Sigmoid colon (tissue), 6 donors: ENCODE measurements at regions not wholly inside any gene's neighbourhood (a gene's known extent, or its start where the extent isn't known, plus 50 kb on each side); places are given as distances from the start of the nearest gene placed in this dataset.

Source experiments
- DNase-seq: peaks from one replicate; pipeline ENCODE4 v3.0.0-alpha.2; 2019
- H3K27ac ChIP-seq, 4 donors: fragments of 200-600 bp; sonication (generic); one replicate each; pipeline ENCODE4 v1.5.1; 2016 to 2019; ENCODE audit warnings: mild to moderate bottlenecking in 1 of 4
- H3K27me3 ChIP-seq, 3 donors: fragments of 200-600 bp; sonication (generic); one replicate each; pipeline ENCODE4 v1.5.1; 2019; ENCODE audit warnings: mild to moderate bottlenecking in 1 of 3
- H3K36me3 ChIP-seq, 4 donors: fragments of 200-600 bp; sonication (generic); one replicate each; pipeline ENCODE4 v1.5.1; 2016 to 2019
- H3K4me1 ChIP-seq, 4 donors: fragments of 200-600 bp; sonication (generic); one replicate each; pipeline ENCODE4 v1.5.1; 2017 to 2019
- H3K4me3 ChIP-seq, 4 donors: fragments of 200-600 bp; sonication (generic); one replicate each; pipeline ENCODE4 v1.5.1; 2017 to 2019; ENCODE audit warnings: mild to moderate bottlenecking in 2 of 4, moderate library complexity in 1 of 4
- H3K9me3 ChIP-seq, 4 donors: fragments of 200-600 bp in 3 of 4; sonication (generic) in 3 of 4; one replicate each; pipeline versions ENCODE4 v1.5.1 to v1.6.1; 2013 to 2019
- CTCF ChIP-seq, 4 experiments: fragments of 450-650 bp in 3 of 4; fragments of 200-600 bp in 1 of 4; IDR thresholded peaks; one replicate each; pipeline ENCODE4 v1.5.1; 2016 to 2019; ENCODE audit warnings: antibody characterized with exemption in 4 of 4, mild to moderate bottlenecking in 3 of 4, moderate library complexity in 2 of 4
- EP300 ChIP-seq, 4 donors: sonication (generic); formaldehyde crosslinking; IDR thresholded peaks; one replicate each; pipeline ENCODE4 v1.6.1; 2017; ENCODE audit warnings: antibody characterized with exemption in 4 of 4
- POLR2A ChIP-seq, 2 donors: fragments of 450-650 bp; IDR thresholded peaks; one replicate each; pipeline ENCODE4 v1.6.1; 2016; ENCODE audit warnings: antibody characterized with exemption in 2 of 2, mild to moderate bottlenecking in 2 of 2, moderate library complexity in 2 of 2
- POLR2AphosphoS5 ChIP-seq, 4 donors: sonication (generic); formaldehyde crosslinking; IDR thresholded peaks; one replicate each; pipeline ENCODE4 v1.6.1; 2017; ENCODE audit warnings: antibody characterized with exemption in 4 of 4
- WGBS, 2 donors: extraction: QIAGEN DNeasy Blood & Tissue Kit; methylation state at CpG; one replicate each; pipeline ENCODE4 v1.1.7; 2013; 5-methylcytosine and 5-hydroxymethylcytosine counted together
- intact Hi-C: fragments of 100-400 bp; cut with DNase I; formaldehyde crosslinking; loops from one replicate; pipeline ENCODE4 v1.15.1; 2023
- donor health status: healthy with polysubstance abuse.
- donor health status: healthy.

- Histone ChIP-seq H3K27me3 (no peaks in the 10 kb centered on the region), H3K36me3 (no peaks in the 10 kb centered on the region), H3K9me3 (peaks cover 0 to 12% (median 0%) of the 10 kb centered on the region in 4 donors), H3K27ac (no peak overlapping the region), H3K4me1 (no peaks in the 10 kb centered on the region), H3K4me3 (no peak overlapping the region)
- no peak for DNase-seq
- 78 to 88% methylated on average over 2 of the region's 2 CpGs for WGBS, 2 donors
- TF ChIP-seq EP300 (IDR thresholded peaks at IDR 0.05) = no peak
- no peak for TF ChIP-seq CTCF (IDR thresholded peaks at IDR 0.05)
- no peak for TF ChIP-seq POLR2AphosphoS5 (IDR thresholded peaks at IDR 0.05)
- no peak for TF ChIP-seq POLR2A (IDR thresholded peaks at IDR 0.05)
- intact Hi-C loops = no loop called here
Measured at GRCh38 chr18:50444539-50444938, 69.7 kb downstream of the SKA1 start.

- 82 to 85% methylated on average over 2 of the region's 2 CpGs for WGBS, 2 donors
- DNase-seq = no peak
- Histone ChIP-seq H3K9me3 (peaks cover 0 to 12% (median 0%) of the 10 kb centered on the region in 4 donors), H3K27ac (no peak overlapping the region), H3K36me3 (no peaks in the 10 kb centered on the region), H3K4me1 (no peaks in the 10 kb centered on the region), H3K4me3 (no peak overlapping the region), H3K27me3 (no peaks in the 10 kb centered on the region)
- no peak for TF ChIP-seq POLR2A (IDR thresholded peaks at IDR 0.05)
- TF ChIP-seq CTCF (IDR thresholded peaks at IDR 0.05) = no peak
- TF ChIP-seq POLR2AphosphoS5 (IDR thresholded peaks at IDR 0.05) = no peak
- no peak for TF ChIP-seq EP300 (IDR thresholded peaks at IDR 0.05)
- intact Hi-C loops = no loop called here
Measured at GRCh38 chr18:50446629-50447028, 71.8 kb downstream of the SKA1 start.

DNA sequence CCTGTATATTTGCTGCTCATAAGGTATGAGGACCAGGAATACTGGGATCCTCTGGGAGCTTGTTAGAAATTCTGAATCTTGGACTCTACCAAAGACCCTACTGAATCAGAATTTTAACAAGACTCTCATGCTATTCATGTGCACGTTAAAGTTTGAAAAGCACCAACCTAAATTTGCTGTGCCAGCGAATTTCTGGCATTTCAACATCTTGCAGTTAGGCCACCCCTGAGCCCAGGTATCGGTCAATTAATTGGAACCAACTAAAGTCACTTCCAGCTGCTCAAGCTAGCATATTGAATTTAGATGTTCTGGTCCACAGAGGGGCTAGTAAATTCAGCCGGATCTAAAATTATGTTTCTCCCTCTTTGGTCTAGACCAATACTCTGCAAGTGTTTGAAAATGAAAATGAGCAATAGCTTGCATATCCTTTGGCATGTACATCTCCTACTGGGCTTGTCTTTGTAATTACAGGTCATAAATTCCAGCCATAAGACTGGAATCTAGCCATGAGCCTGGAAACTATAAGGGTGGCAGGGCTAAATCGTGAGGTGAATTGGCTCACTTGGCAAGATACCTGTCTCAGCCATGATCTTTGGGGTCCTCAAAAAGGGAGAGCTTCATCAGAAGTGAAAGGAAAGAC is 72.4 kb downstream of the SKA1 start:
- TF ChIP-seq POLR2A (IDR thresholded peaks at IDR 0.05) (no peak), CTCF (IDR thresholded peaks at IDR 0.05) (no peak), EP300 (IDR thresholded peaks at IDR 0.05) (no peak), POLR2AphosphoS5 (IDR thresholded peaks at IDR 0.05) (no peak)
- 60 to 80% methylated on average over 5 of the region's 5 CpGs for WGBS, 2 donors
- no peak for DNase-seq
- H3K27me3 ChIP-seq = no peaks in the 10 kb centered on the region
- H3K27ac ChIP-seq = no peak overlapping the region
- H3K4me3 ChIP-seq = no peak overlapping the region
- intact Hi-C loops = no loop called here
- no peaks in the 10 kb centered on the region for H3K36me3 ChIP-seq
- no peaks in the 10 kb centered on the region for H3K4me1 ChIP-seq
- H3K9me3 ChIP-seq = peaks cover 0 to 12% (median 0%) of the 10 kb centered on the region in 4 donors

- H3K27ac ChIP-seq = no peak overlapping the region
- intact Hi-C loops = no loop called here
Measured at GRCh38 chr18:50447952-50448351, 73.1 kb downstream of the SKA1 start.

More at GRCh38 chr18:50447952-50448351, 73.1 kb downstream of the SKA1 start:
- TF ChIP-seq POLR2A (IDR thresholded peaks at IDR 0.05) (no peak), POLR2AphosphoS5 (IDR thresholded peaks at IDR 0.05) (no peak), EP300 (IDR thresholded peaks at IDR 0.05) (no peak), CTCF (IDR thresholded peaks at IDR 0.05) (no peak)
- no peak for DNase-seq
- no peaks in the 10 kb centered on the region for H3K27me3 ChIP-seq
- no peaks in the 10 kb centered on the region for H3K36me3 ChIP-seq
- no peaks in the 10 kb centered on the region for H3K4me1 ChIP-seq
- peaks cover 0 to 12% (median 0%) of the 10 kb centered on the region in 4 donors for H3K9me3 ChIP-seq
- WGBS, 2 donors = 70 to 95% methylated on average over 1 of the region's 1 CpG
- no peak overlapping the region for H3K4me3 ChIP-seq
